Erythroblast (primary cell): ENCODE measurements at regions not wholly inside any gene's neighbourhood (a gene's known extent, or its start where the extent isn't known, plus 50 kb on each side); places are given as distances from the start of the nearest gene placed in this dataset.

Source experiments
- GATA1 ChIP-seq: IDR thresholded peaks from 2 replicates; pipeline ENCODE4 v1.6.1; 2011; ENCODE audit warnings: low read depth, mild to moderate bottlenecking, control low read depth, low read length, moderate library complexity
- POLR2A ChIP-seq: IDR thresholded peaks from 2 replicates; pipeline ENCODE4 v1.6.1; 2011; ENCODE audit warnings: mild to moderate bottlenecking, low read length

- no peak for TF ChIP-seq POLR2A
- TF ChIP-seq GATA1 = no peak
Observed at GRCh38 chr12:24378548-24379407, 429.3 kb upstream of the SOX5 start.
